ENCODE measurements at regions not wholly inside any gene's neighbourhood (a gene's known extent, or its start where the extent isn't known, plus 50 kb on each side); places are given as distances from the start of the nearest gene placed in this dataset.
"Not testable (repeated sequence)": the region's sequence is repeated elsewhere in the genome, so short reads cannot be mapped to it uniquely, and the experiment has no call there.

- no peak for TF ChIP-seq CTCF (IDR thresholded peaks at IDR 0.05; ENCODE audit: insufficient read depth, low read length, poor library complexity, severe bottlenecking)
- no peak for DNase-seq (ENCODE audit: extremely low read depth, insufficient read length)
Measured at GRCh38 chr13:76672420-76672819, 213.8 kb downstream of the KCTD12 start.

GRCh38 chr13:76668716-76669115 lies 217.5 kb downstream of the KCTD12 start:
- Histone ChIP-seq H3K36me3 (ENCODE audit: control insufficient read depth, insufficient read depth, low read length) (no peaks in the 10 kb centered on the region), H3K4me3 (replicated peaks; ENCODE audit: low read depth, low read length) (no peak overlapping the region), H3K27me3 (replicated peaks; ENCODE audit: control insufficient read depth, insufficient read depth, low read length) (no peaks in the 10 kb centered on the region; the same call in 1 of the 2 replicates)
- DNase-seq (ENCODE audit: extremely low read depth, insufficient read length), result no peak
- TF ChIP-seq CTCF (IDR thresholded peaks at IDR 0.05; ENCODE audit: insufficient read depth, low read length, poor library complexity, severe bottlenecking), result no peak

More at GRCh38 chr13:76672420-76672819, 213.8 kb downstream of the KCTD12 start:
- Histone ChIP-seq H3K4me3 (replicated peaks; ENCODE audit: low read depth, low read length) (no peak overlapping the region), H3K27me3 (replicated peaks; ENCODE audit: control insufficient read depth, insufficient read depth, low read length) (no peaks in the 10 kb centered on the region), H3K36me3 (ENCODE audit: control insufficient read depth, insufficient read depth, low read length) (no peaks in the 10 kb centered on the region)

- H3K4me3 ChIP-seq (replicated peaks; ENCODE audit: low read depth, low read length), result no peak overlapping the region
- TF ChIP-seq CTCF (IDR thresholded peaks at IDR 0.05; ENCODE audit: insufficient read depth, low read length, poor library complexity, severe bottlenecking), result no peak
- H3K27me3 ChIP-seq (replicated peaks; ENCODE audit: control insufficient read depth, insufficient read depth, low read length), result no peaks in the 10 kb centered on the region; the same call in 1 of the 2 replicates
- H3K36me3 ChIP-seq (ENCODE audit: control insufficient read depth, insufficient read depth, low read length), result no peaks in the 10 kb centered on the region
- no peak for DNase-seq (ENCODE audit: extremely low read depth, insufficient read length)
Measured at GRCh38 chr13:76668141-76668540, 218.1 kb downstream of the KCTD12 start.

- H3K27me3 ChIP-seq (replicated peaks; ENCODE audit: control insufficient read depth, insufficient read depth, low read length), result no peaks in the 10 kb centered on the region; the same call in 1 of the 2 replicates
- H3K4me3 ChIP-seq (replicated peaks; ENCODE audit: low read depth, low read length), result no peak overlapping the region
- no peaks in the 10 kb centered on the region for H3K36me3 ChIP-seq (ENCODE audit: control insufficient read depth, insufficient read depth, low read length)
- DNase-seq (ENCODE audit: extremely low read depth, insufficient read length), result no peak
- no peak for TF ChIP-seq CTCF (IDR thresholded peaks at IDR 0.05; ENCODE audit: insufficient read depth, low read length, poor library complexity, severe bottlenecking)
Measured at GRCh38 chr13:76667551-76667950, 218.7 kb downstream of the KCTD12 start.

GRCh38 chr13:76663592-76664335 lies 222.4 kb downstream of the KCTD12 start:
- H3K27me3 ChIP-seq (replicated peaks; ENCODE audit: control insufficient read depth, insufficient read depth, low read length), result no peaks in the 10 kb centered on the region; the same call in 1 of the 2 replicates
- no peak for DNase-seq (ENCODE audit: extremely low read depth, insufficient read length)

GRCh38 chr13:76659074-76659473 lies 227.1 kb downstream of the KCTD12 start:
- H3K27me3 ChIP-seq (replicated peaks; ENCODE audit: control insufficient read depth, insufficient read depth, low read length); H3K36me3 ChIP-seq (ENCODE audit: control insufficient read depth, insufficient read depth, low read length); H3K4me3 ChIP-seq (replicated peaks; ENCODE audit: low read depth, low read length); DNase-seq (ENCODE audit: extremely low read depth, insufficient read length): not testable (repeated sequence)

More at GRCh38 chr13:76663592-76664335, 222.4 kb downstream of the KCTD12 start:
- Histone ChIP-seq H3K36me3 (ENCODE audit: control insufficient read depth, insufficient read depth, low read length) (no peaks in the 10 kb centered on the region), H3K4me3 (replicated peaks; ENCODE audit: low read depth, low read length) (no peak overlapping the region)
- TF ChIP-seq CTCF (IDR thresholded peaks at IDR 0.05; ENCODE audit: insufficient read depth, low read length, poor library complexity, severe bottlenecking), result no peak

Data from GM06990 (cell line).